ACC112 (cell line): ENCODE measurements at regions not wholly inside any gene's neighbourhood (a gene's known extent, or its start where the extent isn't known, plus 50 kb on each side); places are given as distances from the start of the nearest gene placed in this dataset.

ENCODE experiments used
- H2AFZ ChIP-seq: fragments of 200-600 bp; sonication (generic); one replicate; pipeline ENCODE4 v1.6.0; 2017; ENCODE audit warnings: antibody characterized with exemption, low read length; ENCODE audit not compliant: unreplicated experiment
- H3K27ac ChIP-seq: fragments of 200-600 bp; sonication (generic); 2 replicates; pipeline ENCODE4 v1.5.1; 2014; ENCODE audit warnings: low read depth, mild to moderate bottlenecking, antibody characterized with exemption, low read length, moderate library complexity
- H3K27me3 ChIP-seq: fragments of 200-600 bp; sonication (generic); 2 replicates; pipeline ENCODE4 v1.6.1; 2014; ENCODE audit warnings: mild to moderate bottlenecking, antibody characterized with exemption, low read length, moderate library complexity, mixed read lengths; ENCODE audit not compliant: insufficient read depth
- H3K36me3 ChIP-seq: fragments of 200-600 bp; sonication (generic); 2 replicates; pipeline ENCODE4 v1.6.1; 2016; ENCODE audit warnings: mild to moderate bottlenecking, antibody characterized with exemption, low read length, moderate library complexity, mixed read lengths; ENCODE audit not compliant: insufficient read depth
- H3K4me1 ChIP-seq: fragments of 200-600 bp; sonication (generic); one replicate; pipeline ENCODE4 v1.6.1; 2016; ENCODE audit warnings: low read length, mixed read lengths; ENCODE audit not compliant: insufficient read depth, unreplicated experiment, control insufficient read depth
- H3K4me3 ChIP-seq: fragments of 200-600 bp; sonication (generic); 2 replicates; pipeline ENCODE4 v1.5.1; 2014; ENCODE audit warnings: mild to moderate bottlenecking, low read depth, low read length
- H3K79me2 ChIP-seq: fragments of 200-600 bp; sonication (generic); one replicate; pipeline ENCODE4 v1.6.0; 2016; ENCODE audit warnings: low read length; ENCODE audit not compliant: control insufficient read depth, unreplicated experiment, insufficient read depth

- Histone ChIP-seq H3K36me3 (no peaks in the 10 kb centered on the region), H3K79me2 (no peaks in the 10 kb centered on the region), H2AFZ (no peak overlapping the region)
These were observed 386.7 kb upstream of the NPVF start for GRCh38 chr7:25615003-25615402.

GRCh38 chr7:25615593-25615992 lies 387.3 kb upstream of the NPVF start:
- Histone ChIP-seq H3K79me2 (no peaks in the 10 kb centered on the region), H2AFZ (no peak overlapping the region), H3K27me3 (no peaks in the 10 kb centered on the region), H3K4me3 (no peak overlapping the region), H3K36me3 (no peaks in the 10 kb centered on the region), H3K27ac (no peak overlapping the region), H3K4me1 (no peaks in the 10 kb centered on the region)

More at GRCh38 chr7:25615003-25615402, 386.7 kb upstream of the NPVF start:
- Histone ChIP-seq H3K4me3 (no peak overlapping the region), H3K27me3 (no peaks in the 10 kb centered on the region), H3K27ac (no peak overlapping the region), H3K4me1 (no peaks in the 10 kb centered on the region)

- Histone ChIP-seq H3K79me2 (no peaks in the 10 kb centered on the region), H3K4me3 (no peak overlapping the region), H3K27me3 (no peaks in the 10 kb centered on the region), H3K27ac (no peak overlapping the region), H2AFZ (no peak overlapping the region), H3K36me3 (no peaks in the 10 kb centered on the region), H3K4me1 (no peaks in the 10 kb centered on the region)
These were observed 388.9 kb upstream of the NPVF start for GRCh38 chr7:25617214-25617613.

- Histone ChIP-seq H3K4me3 (no peak overlapping the region), H3K36me3 (no peaks in the 10 kb centered on the region), H3K79me2 (no peaks in the 10 kb centered on the region), H3K4me1 (no peaks in the 10 kb centered on the region), H2AFZ (no peak overlapping the region), H3K27ac (no peak overlapping the region), H3K27me3 (no peaks in the 10 kb centered on the region)
These were observed 389.4 kb upstream of the NPVF start for GRCh38 chr7:25617673-25618072.

GRCh38 chr7:25619381-25619780 lies 391.1 kb upstream of the NPVF start:
- Histone ChIP-seq H3K27me3 (no peaks in the 10 kb centered on the region), H3K4me1 (no peaks in the 10 kb centered on the region), H3K4me3 (no peak overlapping the region), H3K27ac (no peak overlapping the region), H3K36me3 (no peaks in the 10 kb centered on the region), H2AFZ (no peak overlapping the region), H3K79me2 (no peaks in the 10 kb centered on the region)

GRCh38 chr7:25619963-25620799 lies 391.9 kb upstream of the NPVF start:
- no peak overlapping the region for H3K4me3 ChIP-seq
- H2AFZ ChIP-seq, result no peak overlapping the region
- no peaks in the 10 kb centered on the region for H3K27me3 ChIP-seq
- H3K4me1 ChIP-seq, result no peaks in the 10 kb centered on the region
- H3K27ac ChIP-seq, result no peak overlapping the region
- H3K36me3 ChIP-seq, result no peaks in the 10 kb centered on the region
- H3K79me2 ChIP-seq, result no peaks in the 10 kb centered on the region

GRCh38 chr7:25621993-25622392 lies 393.7 kb upstream of the NPVF start:
- Histone ChIP-seq H3K36me3 (no peaks in the 10 kb centered on the region), H3K79me2 (no peaks in the 10 kb centered on the region), H2AFZ (no peak overlapping the region)

GRCh38 chr7:25622695-25623094 lies 394.4 kb upstream of the NPVF start:
- Histone ChIP-seq H2AFZ (no peak overlapping the region), H3K4me1 (no peaks in the 10 kb centered on the region), H3K79me2 (no peaks in the 10 kb centered on the region), H3K36me3 (no peaks in the 10 kb centered on the region), H3K27me3 (no peaks in the 10 kb centered on the region), H3K4me3 (no peak overlapping the region), H3K27ac (no peak overlapping the region)

More at GRCh38 chr7:25621993-25622392, 393.7 kb upstream of the NPVF start:
- Histone ChIP-seq H3K4me3 (no peak overlapping the region), H3K27me3 (no peaks in the 10 kb centered on the region), H3K27ac (no peak overlapping the region), H3K4me1 (no peaks in the 10 kb centered on the region)

GRCh38 chr7:25624051-25624450 lies 395.8 kb upstream of the NPVF start:
- no peak overlapping the region for H3K27ac ChIP-seq
- no peak overlapping the region for H3K4me3 ChIP-seq
- H3K36me3 ChIP-seq, result no peaks in the 10 kb centered on the region
- no peak overlapping the region for H2AFZ ChIP-seq
- no peaks in the 10 kb centered on the region for H3K4me1 ChIP-seq
- H3K79me2 ChIP-seq, result no peaks in the 10 kb centered on the region
- no peaks in the 10 kb centered on the region for H3K27me3 ChIP-seq

- Histone ChIP-seq H3K27ac (no peak overlapping the region), H3K79me2 (no peaks in the 10 kb centered on the region), H3K36me3 (no peaks in the 10 kb centered on the region), H3K4me3 (no peak overlapping the region), H3K27me3 (no peaks in the 10 kb centered on the region), H2AFZ (no peak overlapping the region), H3K4me1 (no peaks in the 10 kb centered on the region)
These were observed 396.5 kb upstream of the NPVF start for GRCh38 chr7:25624833-25625232.

GRCh38 chr7:25625306-25625992 lies 397.2 kb upstream of the NPVF start:
- no peak overlapping the region for H2AFZ ChIP-seq
- no peaks in the 10 kb centered on the region for H3K27me3 ChIP-seq
- H3K4me3 ChIP-seq, result no peak overlapping the region
- H3K27ac ChIP-seq, result no peak overlapping the region
- H3K4me1 ChIP-seq, result no peaks in the 10 kb centered on the region
- no peaks in the 10 kb centered on the region for H3K79me2 ChIP-seq
- H3K36me3 ChIP-seq, result no peaks in the 10 kb centered on the region
